Mammary epithelial cell (primary cell): ENCODE measurements at regions not wholly inside any gene's neighbourhood (a gene's known extent, or its start where the extent isn't known, plus 50 kb on each side); places are given as distances from the start of the nearest gene placed in this dataset.

ENCODE experiments used
- EZH2 ChIP-seq: IDR thresholded peaks from 2 replicates; pipeline ENCODE4 v1.6.1; 2012; ENCODE audit warnings: low read length, inconsistent platforms, borderline replicate concordance
- TF ChIP-seq, protein P1 (sequence below), 2 donors: IDR thresholded peaks in 1 of 2; conservative IDR thresholded peaks in 1 of 2; 2 replicates each; pipeline ENCODE4 v1.5.1; 2011 to 2012; ENCODE audit warnings: inconsistent platforms in 2 of 2, low read length in 2 of 2, mild to moderate bottlenecking in 2 of 2, control low read depth in 1 of 2, low read depth in 1 of 2; ENCODE audit not compliant: insufficient read depth in 1 of 2; ENCODE audit errors: extremely low read depth in 1 of 2

DNA sequence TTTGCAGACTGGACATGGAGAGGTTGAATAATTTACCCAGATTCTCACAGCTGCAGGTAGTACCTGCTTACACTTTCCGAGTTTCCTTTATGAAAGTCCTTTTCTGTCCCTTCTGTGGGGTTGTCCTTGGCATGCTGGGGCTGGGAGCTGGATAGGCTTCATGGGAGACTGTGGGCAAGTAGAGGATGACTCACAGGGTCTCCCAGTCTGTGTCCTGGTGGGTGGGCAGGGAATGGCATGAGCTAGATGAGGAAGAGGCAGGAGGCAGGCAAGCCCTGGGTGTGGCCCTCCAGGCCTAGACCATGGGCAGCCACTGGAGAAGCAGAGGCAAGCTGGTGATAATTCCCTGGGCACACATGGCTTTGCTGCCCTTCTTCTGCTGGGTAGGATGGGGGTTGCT lies 80.6 kb downstream of the NAV1 start:
- TF ChIP-seq, protein P1, sequence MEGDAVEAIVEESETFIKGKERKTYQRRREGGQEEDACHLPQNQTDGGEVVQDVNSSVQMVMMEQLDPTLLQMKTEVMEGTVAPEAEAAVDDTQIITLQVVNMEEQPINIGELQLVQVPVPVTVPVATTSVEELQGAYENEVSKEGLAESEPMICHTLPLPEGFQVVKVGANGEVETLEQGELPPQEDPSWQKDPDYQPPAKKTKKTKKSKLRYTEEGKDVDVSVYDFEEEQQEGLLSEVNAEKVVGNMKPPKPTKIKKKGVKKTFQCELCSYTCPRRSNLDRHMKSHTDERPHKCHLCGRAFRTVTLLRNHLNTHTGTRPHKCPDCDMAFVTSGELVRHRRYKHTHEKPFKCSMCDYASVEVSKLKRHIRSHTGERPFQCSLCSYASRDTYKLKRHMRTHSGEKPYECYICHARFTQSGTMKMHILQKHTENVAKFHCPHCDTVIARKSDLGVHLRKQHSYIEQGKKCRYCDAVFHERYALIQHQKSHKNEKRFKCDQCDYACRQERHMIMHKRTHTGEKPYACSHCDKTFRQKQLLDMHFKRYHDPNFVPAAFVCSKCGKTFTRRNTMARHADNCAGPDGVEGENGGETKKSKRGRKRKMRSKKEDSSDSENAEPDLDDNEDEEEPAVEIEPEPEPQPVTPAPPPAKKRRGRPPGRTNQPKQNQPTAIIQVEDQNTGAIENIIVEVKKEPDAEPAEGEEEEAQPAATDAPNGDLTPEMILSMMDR (conservative IDR thresholded peaks at IDR 0.05 in 1 of 2, IDR thresholded peaks at IDR 0.05 in 1 of 2; ENCODE audit: extremely low read depth in 1 of 2, insufficient read depth in 1 of 2, low read depth in 1 of 2, low read length in 2 of 2), result no peak
- TF ChIP-seq EZH2, result no peak
